ENCODE measurements at regions not wholly inside any gene's neighbourhood (a gene's known extent, or its start where the extent isn't known, plus 50 kb on each side); places are given as distances from the start of the nearest gene placed in this dataset.

DNA sequence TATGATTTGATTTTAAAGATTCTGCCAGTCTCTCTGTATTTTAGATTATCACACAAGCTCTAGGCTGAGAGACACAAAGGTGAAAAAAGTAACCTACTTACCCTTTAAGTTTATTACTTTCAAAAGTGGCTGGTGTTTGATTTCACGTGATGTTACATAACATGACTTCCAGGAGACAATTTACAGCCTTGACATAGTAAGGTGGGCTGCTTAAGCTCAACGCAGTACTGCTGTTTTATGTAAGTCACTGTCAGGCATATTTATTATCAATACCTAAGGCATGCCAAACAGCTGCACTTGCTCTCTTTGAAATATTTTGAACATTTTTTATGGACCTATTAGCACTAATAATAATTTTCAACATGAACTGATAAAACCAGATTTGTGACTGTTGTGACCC lies 451.5 kb upstream of the FAM241A start:
- H3K4me3 ChIP-seq (ENCODE audit: low read length in 2 of 2): no peak overlapping the region
- no peaks in the 10 kb centered on the region for H3K9me3 ChIP-seq (ENCODE audit: control insufficient read depth, low read length)
- H3K27me3 ChIP-seq (ENCODE audit: control insufficient read depth in 1 of 2, insufficient read depth in 2 of 2, low read length in 1 of 2): no peaks in the 10 kb centered on the region
- DNase-seq (no peak), ATAC-seq (ENCODE audit: low FRiP score) (no peak)
- no peaks in the 10 kb centered on the region for H3K4me1 ChIP-seq (ENCODE audit: control insufficient read depth in 1 of 2, insufficient read depth in 2 of 2, low read length in 2 of 2)
- 25 to 26% methylated on average over 2 of the region's 2 CpGs for WGBS, 2 donors
- H3K27ac ChIP-seq (ENCODE audit: low read depth in 1 of 2, low read length in 2 of 2): no peak overlapping the region
- intact Hi-C loops (cut with DNase I): no loop called here
- H3K36me3 ChIP-seq (ENCODE audit: control insufficient read depth in 1 of 2, insufficient read depth in 2 of 2, low read length in 1 of 2): no peaks in the 10 kb centered on the region

DNA sequence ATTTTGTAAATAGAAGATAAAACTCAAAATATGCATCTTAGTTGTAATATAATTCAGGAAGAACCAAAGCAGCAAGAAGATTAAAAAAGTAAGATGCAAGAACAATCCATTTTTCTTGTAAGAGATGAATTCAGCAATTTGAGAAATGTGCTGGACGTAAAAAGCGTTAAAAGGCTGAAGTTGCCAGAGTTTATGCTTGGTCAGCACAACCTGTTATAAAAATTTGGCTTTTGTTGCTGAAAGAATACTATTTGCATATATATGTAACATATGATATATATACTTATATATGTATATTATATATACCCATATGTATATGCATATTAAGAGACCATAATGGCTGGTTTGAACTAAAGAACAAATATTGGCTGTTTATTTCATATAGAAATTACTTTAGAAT lies 449.6 kb upstream of the FAM241A start:
- no peak for ATAC-seq (ENCODE audit: low FRiP score)
- 41 to 60% methylated on average over 2 of the region's 2 CpGs for WGBS, 2 donors
- no peaks in the 10 kb centered on the region for H3K4me1 ChIP-seq (ENCODE audit: control insufficient read depth in 1 of 2, insufficient read depth in 2 of 2, low read length in 2 of 2)
- intact Hi-C loops (cut with DNase I): no loop called here
- no peaks in the 10 kb centered on the region for H3K27me3 ChIP-seq (ENCODE audit: control insufficient read depth in 1 of 2, insufficient read depth in 2 of 2, low read length in 1 of 2)
- no peak for DNase-seq
- H3K27ac ChIP-seq (ENCODE audit: low read depth in 1 of 2, low read length in 2 of 2): no peak overlapping the region
- no peak overlapping the region for H3K4me3 ChIP-seq (ENCODE audit: low read length in 2 of 2)
- H3K36me3 ChIP-seq (ENCODE audit: control insufficient read depth in 1 of 2, insufficient read depth in 2 of 2, low read length in 1 of 2): no peaks in the 10 kb centered on the region
- no peaks in the 10 kb centered on the region for H3K9me3 ChIP-seq (ENCODE audit: control insufficient read depth, low read length)

DNA sequence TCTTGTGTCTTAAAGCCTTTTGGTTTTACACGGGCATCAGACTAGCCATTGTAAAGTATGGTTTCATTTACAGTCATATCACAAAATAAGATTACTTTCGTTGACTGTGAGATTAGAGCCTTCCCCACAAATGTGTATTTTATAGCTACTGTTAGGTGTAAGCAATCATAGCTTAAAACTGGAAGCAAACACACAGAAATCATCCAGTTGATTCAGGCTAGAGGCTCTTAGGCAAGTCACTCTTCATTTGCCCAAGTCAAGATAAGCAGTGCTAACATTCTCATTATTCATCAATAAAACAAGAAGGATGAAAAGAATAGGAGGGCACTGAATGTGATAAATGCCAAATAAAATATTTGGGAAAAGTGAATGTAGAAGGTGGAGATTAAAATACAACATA lies 448.7 kb upstream of the FAM241A start:
- H3K36me3 ChIP-seq (ENCODE audit: control insufficient read depth in 1 of 2, insufficient read depth in 2 of 2, low read length in 1 of 2): no peaks in the 10 kb centered on the region
- 8 to 10% methylated on average over 2 of the region's 2 CpGs for WGBS, 2 donors
- H3K4me3 ChIP-seq (ENCODE audit: low read length in 2 of 2): no peak overlapping the region
- DNase-seq: no peak
- intact Hi-C loops (cut with DNase I): no loop called here
- no peak for ATAC-seq (ENCODE audit: low FRiP score)
- no peaks in the 10 kb centered on the region for H3K27me3 ChIP-seq (ENCODE audit: control insufficient read depth in 1 of 2, insufficient read depth in 2 of 2, low read length in 1 of 2)
- no peak overlapping the region for H3K27ac ChIP-seq (ENCODE audit: low read depth in 1 of 2, low read length in 2 of 2)
- no peaks in the 10 kb centered on the region for H3K9me3 ChIP-seq (ENCODE audit: control insufficient read depth, low read length)
- no peaks in the 10 kb centered on the region for H3K4me1 ChIP-seq (ENCODE audit: control insufficient read depth in 1 of 2, insufficient read depth in 2 of 2, low read length in 2 of 2)

DNA sequence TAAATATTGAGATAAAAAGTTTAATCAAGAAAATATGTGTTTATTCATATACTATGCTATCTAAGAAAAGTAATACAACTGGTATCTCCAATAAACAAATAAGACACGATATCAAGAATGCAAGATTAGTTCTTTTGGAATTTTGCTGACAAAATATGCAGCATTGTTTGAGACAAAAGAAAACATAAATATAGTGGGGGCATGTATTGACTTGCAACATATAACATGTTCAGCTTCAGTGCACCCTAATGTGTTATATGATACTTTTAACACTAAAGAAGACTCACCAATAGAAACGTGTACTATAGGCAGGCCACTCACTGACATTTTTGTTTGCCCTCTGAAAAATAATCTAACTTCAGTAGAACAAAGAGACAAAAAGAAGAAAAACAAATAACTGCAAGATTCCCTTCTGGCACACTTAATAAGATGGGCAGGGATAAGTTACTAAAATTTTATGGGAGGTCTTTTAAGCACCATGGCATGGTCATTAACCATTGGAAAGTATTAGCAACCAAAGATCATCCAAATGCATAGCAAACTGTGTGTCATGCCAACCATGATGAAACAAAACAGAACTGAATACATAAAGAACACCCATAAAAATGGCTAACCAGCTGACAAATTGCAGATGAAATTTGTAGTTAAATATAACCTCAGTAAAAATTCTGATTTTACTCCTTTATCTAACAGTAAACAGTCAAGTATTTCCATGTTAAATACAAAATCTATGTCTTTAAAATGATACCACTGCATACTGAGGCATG lies 447.9 kb upstream of the FAM241A start:
- no peaks in the 10 kb centered on the region for H3K27me3 ChIP-seq (ENCODE audit: control insufficient read depth in 1 of 2, insufficient read depth in 2 of 2, low read length in 1 of 2)
- no peaks in the 10 kb centered on the region for H3K9me3 ChIP-seq (ENCODE audit: control insufficient read depth, low read length)
- no peak for ATAC-seq (ENCODE audit: low FRiP score)
- H3K27ac ChIP-seq (ENCODE audit: low read depth in 1 of 2, low read length in 2 of 2): no peak overlapping the region
- no peaks in the 10 kb centered on the region for H3K36me3 ChIP-seq (ENCODE audit: control insufficient read depth in 1 of 2, insufficient read depth in 2 of 2, low read length in 1 of 2)
- H3K4me3 ChIP-seq (ENCODE audit: low read length in 2 of 2): no peak overlapping the region
- DNase-seq: no peak
- H3K4me1 ChIP-seq (ENCODE audit: control insufficient read depth in 1 of 2, insufficient read depth in 2 of 2, low read length in 2 of 2): no peaks in the 10 kb centered on the region
- intact Hi-C loops (cut with DNase I): no loop called here
- WGBS, 2 donors: 8 to 16% methylated on average over 2 of the region's 2 CpGs

DNA sequence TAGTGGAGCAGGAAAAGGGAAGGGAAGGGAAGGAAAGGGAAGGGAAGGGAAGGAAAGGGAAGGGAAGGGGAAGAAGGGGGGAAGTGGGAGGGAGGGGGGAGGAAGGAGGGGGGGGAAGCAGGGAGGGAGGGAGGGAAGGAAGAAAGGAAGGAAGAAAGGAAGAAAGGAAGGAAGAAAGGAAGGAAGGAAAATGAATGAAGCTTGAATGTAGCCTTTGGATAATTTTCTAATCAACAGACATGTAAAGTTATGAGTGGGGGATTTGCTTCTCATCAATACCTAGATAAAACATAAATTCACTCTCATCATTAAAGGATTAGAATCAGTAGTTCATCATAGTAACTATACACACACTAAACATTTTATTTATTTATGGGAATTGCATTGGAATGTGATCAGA lies 446.9 kb upstream of the FAM241A start:
- H3K4me3 ChIP-seq (ENCODE audit: low read length in 2 of 2): no peak overlapping the region
- no peaks in the 10 kb centered on the region for H3K9me3 ChIP-seq (ENCODE audit: control insufficient read depth, low read length)
- no peak overlapping the region for H3K27ac ChIP-seq (ENCODE audit: low read depth in 1 of 2, low read length in 2 of 2)
- H3K4me1 ChIP-seq (ENCODE audit: control insufficient read depth in 1 of 2, insufficient read depth in 2 of 2, low read length in 2 of 2): no peaks in the 10 kb centered on the region
- H3K36me3 ChIP-seq (ENCODE audit: control insufficient read depth in 1 of 2, insufficient read depth in 2 of 2, low read length in 1 of 2): no peaks in the 10 kb centered on the region
- H3K27me3 ChIP-seq (ENCODE audit: control insufficient read depth in 1 of 2, insufficient read depth in 2 of 2, low read length in 1 of 2): no peaks in the 10 kb centered on the region
- DNase-seq (no peak), ATAC-seq (ENCODE audit: low FRiP score) (no peak)
- intact Hi-C loops (cut with DNase I): no loop called here

DNA sequence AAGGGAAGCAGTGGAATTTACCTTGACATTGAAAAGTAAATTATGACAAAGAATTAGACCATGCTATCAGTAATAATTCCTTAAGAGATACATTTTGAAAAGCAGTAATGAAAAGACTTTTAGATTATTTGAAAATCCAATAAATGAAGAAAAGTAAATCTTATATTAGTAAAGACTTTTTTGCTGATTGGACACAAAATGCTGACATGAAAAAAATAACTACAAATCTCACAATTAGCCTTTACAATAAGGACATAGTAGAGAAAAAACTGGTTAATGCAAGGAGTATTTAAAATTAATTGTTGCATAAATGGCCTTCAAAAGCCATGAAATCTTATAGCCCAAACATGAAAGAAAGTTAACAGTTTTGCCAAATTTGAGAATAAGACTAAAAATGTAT lies 446.1 kb upstream of the FAM241A start:
- Histone ChIP-seq H3K27me3 (ENCODE audit: control insufficient read depth in 1 of 2, insufficient read depth in 2 of 2, low read length in 1 of 2) (no peaks in the 10 kb centered on the region), H3K36me3 (ENCODE audit: control insufficient read depth in 1 of 2, insufficient read depth in 2 of 2, low read length in 1 of 2) (no peaks in the 10 kb centered on the region), H3K4me3 (ENCODE audit: low read length in 2 of 2) (no peak overlapping the region), H3K9me3 (ENCODE audit: control insufficient read depth, low read length) (no peaks in the 10 kb centered on the region), H3K4me1 (ENCODE audit: control insufficient read depth in 1 of 2, insufficient read depth in 2 of 2, low read length in 2 of 2) (no peaks in the 10 kb centered on the region), H3K27ac (ENCODE audit: low read depth in 1 of 2, low read length in 2 of 2) (no peak overlapping the region)
- ATAC-seq (ENCODE audit: low FRiP score) (no peak), DNase-seq (no peak)
- intact Hi-C loops (cut with DNase I): no loop called here

DNA sequence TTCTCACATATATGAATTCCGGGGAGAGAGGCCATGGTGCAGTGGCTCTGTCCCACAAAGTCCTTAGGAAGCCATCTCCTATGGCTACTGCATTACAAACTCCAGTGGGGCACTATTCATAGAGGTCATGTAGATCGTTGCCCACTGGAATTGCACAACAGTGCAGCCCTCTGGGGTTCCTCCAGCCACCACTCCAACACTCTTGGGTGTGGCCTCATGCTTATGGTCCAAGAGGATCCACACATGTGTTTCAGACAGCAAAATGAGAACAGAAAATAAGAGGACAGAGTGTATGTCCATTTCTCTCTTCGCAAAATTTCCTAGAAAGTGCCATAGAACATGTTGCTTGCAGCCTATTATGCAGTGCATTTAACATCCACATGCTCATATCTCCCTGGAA lies 444.2 kb upstream of the FAM241A start:
- Histone ChIP-seq H3K36me3 (ENCODE audit: control insufficient read depth in 1 of 2, insufficient read depth in 2 of 2, low read length in 1 of 2) (no peaks in the 10 kb centered on the region), H3K9me3 (ENCODE audit: control insufficient read depth, low read length) (no peaks in the 10 kb centered on the region), H3K27ac (ENCODE audit: low read depth in 1 of 2, low read length in 2 of 2) (no peak overlapping the region), H3K27me3 (ENCODE audit: control insufficient read depth in 1 of 2, insufficient read depth in 2 of 2, low read length in 1 of 2) (no peaks in the 10 kb centered on the region), H3K4me1 (ENCODE audit: control insufficient read depth in 1 of 2, insufficient read depth in 2 of 2, low read length in 2 of 2) (no peaks in the 10 kb centered on the region), H3K4me3 (ENCODE audit: low read length in 2 of 2) (no peak overlapping the region)
- intact Hi-C loops (cut with DNase I): no loop called here
- DNase-seq: no peak
- WGBS, 2 donors: 86 to 92% methylated on average over 3 of the region's 3 CpGs
- no peak for ATAC-seq (ENCODE audit: low FRiP score)

DNA sequence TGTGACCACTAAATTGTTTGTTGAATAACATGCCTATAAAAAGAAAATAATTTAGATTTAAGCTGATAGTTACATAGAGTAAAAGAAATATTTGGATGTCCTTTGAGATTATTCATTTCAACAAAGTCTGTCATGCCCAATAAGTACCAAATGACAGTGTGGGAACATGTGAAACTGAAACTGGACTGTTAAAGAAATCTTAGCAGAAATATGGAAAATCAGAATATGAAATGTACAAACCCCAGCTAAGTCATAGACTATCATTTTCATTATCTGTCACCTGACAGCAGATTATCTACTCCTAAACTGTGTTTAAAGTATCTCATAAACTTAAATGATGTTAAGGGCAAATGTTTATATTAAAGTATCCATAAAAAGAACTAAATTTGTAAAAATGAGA lies 437.8 kb upstream of the FAM241A start:
- Histone ChIP-seq H3K9me3 (ENCODE audit: control insufficient read depth, low read length) (no peaks in the 10 kb centered on the region), H3K27ac (ENCODE audit: low read depth in 1 of 2, low read length in 2 of 2) (no peak overlapping the region), H3K27me3 (ENCODE audit: control insufficient read depth in 1 of 2, insufficient read depth in 2 of 2, low read length in 1 of 2) (no peaks in the 10 kb centered on the region), H3K4me3 (ENCODE audit: low read length in 2 of 2) (no peak overlapping the region), H3K36me3 (ENCODE audit: control insufficient read depth in 1 of 2, insufficient read depth in 2 of 2, low read length in 1 of 2) (no peaks in the 10 kb centered on the region), H3K4me1 (ENCODE audit: control insufficient read depth in 1 of 2, insufficient read depth in 2 of 2, low read length in 2 of 2) (no peaks in the 10 kb centered on the region)
- intact Hi-C loops (cut with DNase I): no loop called here
- ATAC-seq (ENCODE audit: low FRiP score) (no peak), DNase-seq (no peak)

DNA sequence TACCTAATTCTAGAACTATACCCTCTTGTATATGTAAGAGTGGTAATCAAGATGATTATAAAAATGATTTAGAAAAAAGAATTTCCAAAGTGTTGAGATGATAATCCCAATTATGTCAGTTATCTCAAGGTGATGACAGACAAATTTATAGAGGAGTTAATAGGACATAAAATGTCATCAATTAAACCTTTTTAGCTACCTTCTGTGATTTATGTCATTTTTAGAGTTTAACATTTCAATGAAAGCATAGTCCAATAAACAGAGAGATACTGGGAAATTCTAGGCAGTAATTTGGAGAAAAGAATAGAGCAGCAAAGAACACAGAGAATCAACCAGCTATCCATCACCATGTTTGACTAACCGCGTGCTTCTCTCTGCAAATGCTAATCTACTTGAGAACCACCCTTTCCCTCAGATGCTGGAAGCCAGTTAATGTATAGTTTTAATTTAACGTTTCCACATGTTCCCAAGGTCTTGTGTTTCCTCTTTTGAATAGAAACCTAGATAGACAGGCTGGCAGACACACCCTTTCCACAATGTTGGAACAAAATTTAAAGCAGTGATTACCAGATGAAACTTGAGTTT lies 433.1 kb upstream of the FAM241A start:
- WGBS, 2 donors: 30 to 38% methylated on average over 3 of the region's 3 CpGs
- no peak for ATAC-seq (ENCODE audit: low FRiP score)
- intact Hi-C loops (cut with DNase I): no loop called here

More for the DNA sequence above, 433.1 kb upstream of the FAM241A start:
- no peaks in the 10 kb centered on the region for H3K9me3 ChIP-seq (ENCODE audit: control insufficient read depth, low read length)
- H3K36me3 ChIP-seq (ENCODE audit: control insufficient read depth in 1 of 2, insufficient read depth in 2 of 2, low read length in 1 of 2): no peaks in the 10 kb centered on the region
- no peaks in the 10 kb centered on the region for H3K27me3 ChIP-seq (ENCODE audit: control insufficient read depth in 1 of 2, insufficient read depth in 2 of 2, low read length in 1 of 2)
- no peak overlapping the region for H3K4me3 ChIP-seq (ENCODE audit: low read length in 2 of 2)
- H3K27ac ChIP-seq (ENCODE audit: low read depth in 1 of 2, low read length in 2 of 2): no peak overlapping the region
- H3K4me1 ChIP-seq (ENCODE audit: control insufficient read depth in 1 of 2, insufficient read depth in 2 of 2, low read length in 2 of 2): no peaks in the 10 kb centered on the region
- DNase-seq: no peak

Measured in aorta (tissue), 5 donors.